HEK293T (cell line): ENCODE measurements at regions not wholly inside any gene's neighbourhood (a gene's known extent, or its start where the extent isn't known, plus 50 kb on each side); places are given as distances from the start of the nearest gene placed in this dataset.

Experiments
- CTCF ChIA-PET: fragments of 350-600 bp; formaldehyde crosslinking; extraction: SDS; loops from one replicate; lab custom pipeline; 2021; ENCODE audit warnings: antibody characterized with exemption, inconsistent platforms; lab: Yijun Ruan, JAX
- POLR2A ChIA-PET: fragments of 350-600 bp; formaldehyde crosslinking; extraction: SDS; loops from one replicate; lab custom pipeline; 2020; ENCODE audit warnings: antibody characterized with exemption, inconsistent platforms; lab: Yijun Ruan, JAX
- DNase-seq: peaks from one replicate; pipeline ENCODE4 v3.0.0; 2012; ENCODE audit warnings: mixed read lengths; ENCODE audit errors: extremely low spot score
- ARNT ChIP-seq: fragments of 450-650 bp; IDR thresholded peaks from 2 replicates; pipeline ENCODE4 v1.6.1; 2017; ENCODE audit warnings: mild to moderate bottlenecking
- BHLHE40 ChIP-seq: fragments of 450-650 bp; IDR thresholded peaks from 2 replicates; pipeline ENCODE4 v1.6.1; 2016; ENCODE audit warnings: mild to moderate bottlenecking, moderate library complexity, borderline replicate concordance
- CTBP1 ChIP-seq: fragments of 450-650 bp; IDR thresholded peaks from 2 replicates; pipeline ENCODE4 v1.6.1; 2016; ENCODE audit warnings: borderline replicate concordance
- ELF4 ChIP-seq: fragments of 450-650 bp; IDR thresholded peaks from 2 replicates; pipeline ENCODE4 v1.6.1; 2017; ENCODE audit warnings: antibody characterized with exemption
- FOXA1 ChIP-seq: fragments of 450-650 bp; IDR thresholded peaks from 2 replicates; pipeline ENCODE4 v1.6.1; 2016; ENCODE audit warnings: mild to moderate bottlenecking
- FOXK2 ChIP-seq: fragments of 450-650 bp; IDR thresholded peaks from 2 replicates; pipeline ENCODE4 v1.6.1; 2016; ENCODE audit warnings: mild to moderate bottlenecking
- FOXM1 ChIP-seq: fragments of 450-650 bp; IDR thresholded peaks from 2 replicates; pipeline ENCODE4 v1.6.1; 2017; ENCODE audit warnings: mild to moderate bottlenecking, borderline replicate concordance
- HDGF ChIP-seq: fragments of 450-650 bp; IDR thresholded peaks from 2 replicates; pipeline ENCODE4 v1.6.1; 2017; ENCODE audit warnings: antibody characterized with exemption, borderline replicate concordance
- L3MBTL2 ChIP-seq: fragments of 450-650 bp; conservative IDR thresholded peaks from 2 replicates; pipeline ENCODE4 v1.6.1; 2016; ENCODE audit warnings: mild to moderate bottlenecking
- LEF1 ChIP-seq: fragments of 450-650 bp; IDR thresholded peaks from 2 replicates; pipeline ENCODE4 v1.6.1; 2017; ENCODE audit warnings: mild to moderate bottlenecking, borderline replicate concordance
- NFRKB ChIP-seq: fragments of 450-650 bp; IDR thresholded peaks from 2 replicates; pipeline ENCODE4 v1.6.1; 2016; ENCODE audit warnings: mild to moderate bottlenecking, moderate library complexity
- SP1 ChIP-seq: fragments of 450-650 bp; IDR thresholded peaks from 2 replicates; pipeline ENCODE4 v1.6.1; 2017
- SUZ12 ChIP-seq: fragments of 450-650 bp; IDR thresholded peaks from 2 replicates; pipeline ENCODE4 v1.6.1; 2016; ENCODE audit warnings: mild to moderate bottlenecking
- TARDBP ChIP-seq: fragments of 450-650 bp; IDR thresholded peaks from 2 replicates; pipeline ENCODE4 v1.6.1; 2016
- ZNF384 ChIP-seq: fragments of 450-650 bp; IDR thresholded peaks from 2 replicates; pipeline ENCODE4 v1.6.1; 2016
- TF ChIP-seq, protein P1 (sequence below): fragments of 450-650 bp; IDR thresholded peaks from 2 replicates; pipeline ENCODE4 v1.6.1; 2016

DNA sequence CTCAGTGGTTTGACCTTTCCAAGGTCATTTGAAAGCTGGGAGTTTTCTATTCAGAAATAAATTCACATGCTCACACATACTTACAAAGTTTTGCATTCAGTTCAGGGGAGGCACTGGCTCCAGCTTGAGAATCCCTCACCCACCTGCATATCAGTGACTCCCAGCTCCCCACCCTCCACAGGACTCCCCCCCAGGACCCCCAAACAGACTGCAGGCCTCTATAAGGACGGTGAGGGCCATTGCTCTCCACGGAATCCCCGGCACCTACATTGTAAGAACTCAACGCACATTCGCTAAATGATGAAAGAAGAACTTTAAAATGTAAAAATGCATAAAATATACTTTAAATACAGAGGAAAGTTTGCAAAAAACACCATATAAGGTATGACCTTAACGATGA is 97.2 kb upstream of the TEX51 start:
- CTCF ChIA-PET = no interaction called here
- POLR2A ChIA-PET = no interaction called here
- no peak for TF ChIP-seq NFRKB
- no peak for TF ChIP-seq CTBP1
- no peak for TF ChIP-seq FOXK2
- no peak for TF ChIP-seq ARNT
- no peak for TF ChIP-seq FOXM1
- no peak for TF ChIP-seq BHLHE40
- no peak for TF ChIP-seq TARDBP
- TF ChIP-seq L3MBTL2 = no peak
- no peak for TF ChIP-seq LEF1
- TF ChIP-seq ELF4 = no peak
- TF ChIP-seq ZNF384 = no peak
- no peak for TF ChIP-seq FOXA1
- DNase-seq = no peak

DNA sequence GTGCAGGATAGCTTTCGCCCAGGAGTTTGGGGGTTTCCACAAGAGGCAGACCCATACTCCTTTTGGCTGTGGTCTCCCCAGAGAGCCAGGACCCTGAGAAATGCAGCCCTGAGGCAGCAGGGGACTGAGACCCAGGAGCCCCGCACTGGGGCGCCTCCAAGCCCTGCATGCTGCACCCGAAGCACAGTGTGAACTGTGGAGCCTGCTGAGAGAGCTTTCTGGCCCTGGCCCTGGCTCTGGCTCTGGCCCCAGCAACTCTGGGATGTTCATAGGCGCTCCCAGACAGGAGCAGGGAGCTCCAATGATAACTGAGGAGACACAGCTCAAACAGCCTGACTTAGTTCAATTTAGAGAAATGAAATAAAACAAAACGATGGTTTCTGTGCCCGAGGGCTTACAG is 96.4 kb upstream of the TEX51 start:
- POLR2A ChIA-PET = no interaction called here
- TF ChIP-seq ELF4 (no peak), FOXM1 (no peak), HDGF (no peak), FOXK2 (no peak), L3MBTL2 (no peak), ARNT (no peak), LEF1 (no peak), FOXA1 (no peak), TARDBP (no peak), ZNF384 (no peak), NFRKB (no peak), SUZ12 (no peak), SP1 (no peak), CTBP1 (no peak), BHLHE40 (no peak)
- TF ChIP-seq, protein P1, sequence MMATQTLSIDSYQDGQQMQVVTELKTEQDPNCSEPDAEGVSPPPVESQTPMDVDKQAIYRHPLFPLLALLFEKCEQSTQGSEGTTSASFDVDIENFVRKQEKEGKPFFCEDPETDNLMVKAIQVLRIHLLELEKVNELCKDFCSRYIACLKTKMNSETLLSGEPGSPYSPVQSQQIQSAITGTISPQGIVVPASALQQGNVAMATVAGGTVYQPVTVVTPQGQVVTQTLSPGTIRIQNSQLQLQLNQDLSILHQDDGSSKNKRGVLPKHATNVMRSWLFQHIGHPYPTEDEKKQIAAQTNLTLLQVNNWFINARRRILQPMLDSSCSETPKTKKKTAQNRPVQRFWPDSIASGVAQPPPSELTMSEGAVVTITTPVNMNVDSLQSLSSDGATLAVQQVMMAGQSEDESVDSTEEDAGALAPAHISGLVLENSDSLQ = no peak
- CTCF ChIA-PET = no interaction called here
- no peak for DNase-seq

GRCh38 chr2:126802774-126803433 is 95.8 kb upstream of the TEX51 start:
- TF ChIP-seq CTBP1 = no peak
- TF ChIP-seq LEF1 = no peak
- TF ChIP-seq TARDBP = no peak
- no peak for TF ChIP-seq SUZ12
- CTCF ChIA-PET = no interaction called here
- POLR2A ChIA-PET = no interaction called here
- no peak for DNase-seq

GRCh38 chr2:126803434-126803775 is 95.3 kb upstream of the TEX51 start:
- TF ChIP-seq HDGF (no peak), TARDBP (no peak), NFRKB (no peak)
- ChIA-PET CTCF (no interaction called here), POLR2A (no interaction called here)
- DNase-seq = no peak

DNA sequence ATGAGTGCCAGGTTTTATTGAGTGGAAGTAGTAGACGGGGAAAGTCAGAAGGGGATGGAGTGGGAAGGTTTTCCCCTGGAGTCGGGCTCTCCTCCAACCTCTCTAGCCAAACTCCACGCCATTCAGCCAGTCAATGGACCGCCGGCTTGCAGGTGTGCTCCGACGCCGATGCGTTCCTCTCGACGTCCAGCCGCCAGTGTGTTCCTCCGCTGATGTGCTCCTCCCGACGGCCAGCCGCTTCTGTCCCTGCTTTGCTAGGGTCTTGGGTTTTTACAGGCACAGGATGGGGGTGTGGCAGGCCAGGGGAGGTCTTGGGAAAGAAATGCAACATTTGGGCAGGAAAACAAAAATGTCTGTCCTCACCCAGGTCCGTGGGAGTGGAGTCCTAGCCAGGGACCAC is 94.3 kb upstream of the TEX51 start:
- no peak for DNase-seq
- ChIA-PET POLR2A (no interaction called here), CTCF (no interaction called here)
- TF ChIP-seq CTBP1 (no peak), ARNT (no peak), SUZ12 (no peak), ELF4 (no peak), HDGF (no peak), FOXM1 (no peak), LEF1 (no peak), NFRKB (no peak), L3MBTL2 (no peak)

- CTCF ChIA-PET = no interaction called here
- no peak for DNase-seq
- POLR2A ChIA-PET = no interaction called here
- TF ChIP-seq BHLHE40 = no peak
These were observed 89.8 kb upstream of the TEX51 start for GRCh38 chr2:126808929-126809328.

GRCh38 chr2:126809340-126809739 is 89.3 kb upstream of the TEX51 start:
- ChIA-PET POLR2A (no interaction called here), CTCF (no interaction called here)
- no peak for TF ChIP-seq FOXM1
- no peak for TF ChIP-seq LEF1
- TF ChIP-seq BHLHE40 = no peak
- no peak for TF ChIP-seq HDGF
- no peak for TF ChIP-seq CTBP1
- no peak for TF ChIP-seq L3MBTL2
- no peak for TF ChIP-seq ZNF384
- no peak for TF ChIP-seq ELF4
- TF ChIP-seq SUZ12 = no peak
- no peak for TF ChIP-seq NFRKB
- TF ChIP-seq SP1 = no peak
- TF ChIP-seq TARDBP = no peak
- DNase-seq = no peak

DNA sequence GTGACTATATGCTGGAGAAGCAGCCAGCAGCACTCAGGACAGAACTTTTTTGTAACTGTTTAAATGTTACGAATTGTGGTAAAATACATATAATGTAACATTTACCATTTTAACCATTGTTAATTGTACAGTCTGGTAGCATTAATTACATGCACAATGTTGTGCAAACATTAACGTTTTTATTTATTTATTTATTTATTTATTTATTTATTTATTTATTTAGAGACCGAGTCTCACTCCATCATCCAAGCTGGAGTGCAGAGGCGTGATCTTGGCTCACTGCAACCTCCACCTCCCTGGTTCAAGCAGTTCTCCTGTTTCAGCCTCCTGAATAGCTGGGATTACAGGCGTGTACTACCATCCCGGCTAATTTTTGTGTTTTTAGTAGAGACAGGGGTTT is 88.7 kb upstream of the TEX51 start:
- ChIA-PET CTCF (no interaction called here), POLR2A (no interaction called here)
- DNase-seq = no peak
- TF ChIP-seq CTBP1 = no peak
- no peak for TF ChIP-seq FOXK2
- no peak for TF ChIP-seq FOXA1
- no peak for TF ChIP-seq ELF4
- TF ChIP-seq NFRKB = no peak
- no peak for TF ChIP-seq SUZ12
- TF ChIP-seq, protein P1 = no peak
- no peak for TF ChIP-seq SP1
- no peak for TF ChIP-seq FOXM1
- TF ChIP-seq TARDBP = no peak
- no peak for TF ChIP-seq ZNF384
- no peak for TF ChIP-seq HDGF
- TF ChIP-seq ARNT = no peak
- TF ChIP-seq L3MBTL2 = no peak
- no peak for TF ChIP-seq BHLHE40
- no peak for TF ChIP-seq LEF1
